ENCODE measurements at regions not wholly inside any gene's neighbourhood (a gene's known extent, or its start where the extent isn't known, plus 50 kb on each side); places are given as distances from the start of the nearest gene placed in this dataset.

DNA sequence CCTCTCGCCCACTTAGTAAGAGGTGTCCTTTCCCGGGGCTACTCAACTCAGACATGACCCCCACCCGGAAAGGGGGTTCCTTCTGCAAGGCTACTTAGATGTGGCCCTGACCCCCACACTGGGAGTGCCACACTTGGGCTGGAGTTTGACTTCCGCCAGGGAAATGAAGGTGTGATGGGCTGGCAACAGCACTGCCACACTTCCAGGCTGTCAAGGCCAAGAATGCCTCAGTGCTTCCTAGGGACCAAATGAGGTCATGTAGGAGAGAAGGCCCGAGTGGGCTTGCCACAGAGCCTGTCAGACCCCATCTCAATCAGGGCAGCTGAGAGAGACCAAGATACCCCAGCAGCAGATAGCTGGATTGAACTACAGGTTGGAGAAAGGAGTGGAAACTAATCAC is 55.5 kb downstream of the DRD1 start:
- DNase-seq (ENCODE audit: low read depth in 1 of 2, low spot score in 1 of 2), result no peak

- no peak for DNase-seq (ENCODE audit: low read depth in 1 of 2, low spot score in 1 of 2)
Measured at GRCh38 chr5:175387144-175387543, 56.8 kb downstream of the DRD1 start.

- DNase-seq (ENCODE audit: low read depth in 1 of 2, low spot score in 1 of 2), result no peak
Measured at GRCh38 chr5:175386526-175386925, 57.5 kb downstream of the DRD1 start.

DNA sequence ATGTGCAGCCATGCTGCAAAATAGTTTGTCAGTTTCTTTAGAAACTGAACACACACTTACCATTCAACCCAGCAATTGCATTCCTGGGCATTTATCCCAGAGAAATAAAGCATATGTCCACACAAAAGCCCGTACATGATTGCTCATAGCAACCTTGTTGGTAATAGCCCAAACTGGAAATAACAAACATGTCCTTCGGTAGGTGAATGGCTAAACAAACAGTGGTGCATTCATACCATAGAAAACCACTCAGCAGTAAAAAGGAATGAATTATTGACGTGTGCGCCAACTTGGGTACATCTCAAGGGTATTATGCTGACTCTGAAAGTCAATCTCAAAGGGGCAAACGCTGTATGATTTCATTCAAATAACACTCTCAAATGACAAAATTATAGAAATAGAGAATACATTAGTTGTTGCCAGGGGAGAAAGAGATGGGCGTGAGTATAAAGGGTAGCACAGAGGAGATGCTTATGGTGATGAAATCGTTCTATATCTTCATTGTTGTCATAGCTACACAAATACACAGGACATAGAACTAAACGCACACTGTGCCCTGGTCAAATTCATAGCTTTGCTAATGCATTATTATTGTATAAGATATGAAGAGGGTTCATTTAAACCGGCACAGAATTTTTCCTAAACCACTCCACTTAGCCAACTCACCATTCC is 58.2 kb downstream of the DRD1 start:
- no peak for DNase-seq (ENCODE audit: low read depth in 1 of 2, low spot score in 1 of 2)

- DNase-seq (ENCODE audit: low read depth in 1 of 2, low spot score in 1 of 2), result no peak
Measured at GRCh38 chr5:175384724-175385552, 59.0 kb downstream of the DRD1 start.

DNA sequence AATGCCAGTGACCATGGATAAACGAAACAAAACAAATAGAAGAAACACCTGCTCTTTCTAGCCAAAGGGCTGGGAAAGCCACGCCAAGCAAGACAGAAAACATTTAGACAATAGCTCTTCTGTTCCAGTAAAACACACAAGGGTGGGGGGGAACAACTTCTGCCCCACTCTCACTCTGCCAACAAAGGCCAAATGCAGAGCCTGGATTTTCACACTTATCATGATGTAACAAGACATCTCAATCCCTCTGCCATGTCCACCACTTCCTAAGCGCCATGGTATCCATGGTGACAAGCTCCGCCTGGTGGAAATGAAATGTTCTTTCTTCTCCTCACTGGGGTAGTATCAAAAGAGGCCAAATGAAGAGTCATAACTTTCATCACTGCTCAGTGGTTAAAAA is 60.6 kb downstream of the DRD1 start:
- DNase-seq (ENCODE audit: low read depth in 1 of 2, low spot score in 1 of 2), result no peak

DNA sequence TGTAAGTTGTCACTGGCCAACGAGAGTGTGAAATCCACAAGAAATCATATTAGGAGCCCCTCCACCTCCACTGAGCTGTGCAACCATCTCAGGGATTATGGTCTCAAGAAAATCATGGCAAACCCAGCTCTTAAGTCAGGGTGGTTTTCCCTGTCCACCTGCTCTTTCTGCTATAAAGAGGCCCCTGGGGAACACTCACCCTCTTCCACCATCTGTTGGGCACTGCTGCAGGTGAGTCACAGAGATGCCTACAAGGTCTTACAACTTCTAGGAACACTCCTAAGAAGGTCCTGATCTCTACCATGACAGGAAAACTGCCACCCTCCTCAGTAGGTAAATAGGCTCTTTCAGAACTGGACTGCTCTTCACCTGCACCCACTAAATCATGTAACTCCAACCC is 61.8 kb downstream of the DRD1 start:
- no peak for DNase-seq (ENCODE audit: low read depth in 1 of 2, low spot score in 1 of 2)

- no peak for DNase-seq (ENCODE audit: low read depth in 1 of 2, low spot score in 1 of 2)
Measured at GRCh38 chr5:175381130-175381529, 62.9 kb downstream of the DRD1 start.

DNA sequence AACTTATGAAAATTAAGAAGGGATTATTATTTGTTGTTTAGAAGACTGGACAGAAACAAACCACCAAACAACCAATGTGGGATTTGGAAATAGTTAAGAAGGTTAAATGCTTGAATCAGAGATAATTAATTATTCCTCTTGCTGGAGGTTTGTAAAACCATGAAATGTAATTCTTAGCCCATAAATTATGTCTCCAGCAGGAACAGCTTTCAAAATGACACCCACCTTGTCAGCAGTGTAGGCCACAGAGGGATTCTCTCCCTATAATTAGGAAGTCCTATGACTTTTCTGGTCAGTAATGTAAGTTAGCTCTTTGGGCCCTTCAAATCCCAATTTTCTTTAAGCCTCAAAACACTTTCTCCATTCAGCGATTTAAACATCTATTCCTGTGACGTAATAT is 63.3 kb downstream of the DRD1 start:
- DNase-seq (ENCODE audit: low read depth in 1 of 2, low spot score in 1 of 2), result no peak

- no peak for DNase-seq (ENCODE audit: low read depth in 1 of 2, low spot score in 1 of 2)
Measured at GRCh38 chr5:175379867-175380266, 64.1 kb downstream of the DRD1 start.

DNA sequence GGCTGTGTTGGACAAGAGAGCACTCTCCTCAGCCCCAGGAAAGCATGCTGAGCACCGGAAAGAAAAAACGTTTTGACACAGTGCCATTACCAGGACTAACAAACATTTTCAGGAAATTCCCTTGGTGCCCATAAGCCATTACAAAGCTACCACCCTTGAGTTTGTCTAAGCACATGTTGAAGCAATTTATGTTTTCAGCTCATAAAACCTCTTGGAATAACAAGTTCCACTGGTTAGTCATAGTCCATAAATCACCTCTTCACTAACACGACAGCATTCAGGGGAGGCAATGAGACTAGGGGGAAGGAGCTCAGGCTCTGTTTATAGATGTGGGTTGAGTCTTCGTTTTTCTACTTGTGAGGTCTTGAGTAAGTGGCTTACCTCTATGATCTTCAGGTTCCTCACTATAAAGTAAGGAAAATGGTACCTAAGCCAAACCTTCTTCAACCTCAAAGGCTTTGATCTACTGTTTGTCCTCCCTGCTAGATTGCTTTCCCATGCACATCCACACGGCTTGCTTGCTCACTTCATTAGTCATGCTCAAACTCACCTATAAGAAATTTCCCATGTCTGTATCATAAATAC is 65.4 kb downstream of the DRD1 start:
- DNase-seq (ENCODE audit: low read depth in 1 of 2, low spot score in 1 of 2), result no peak

- DNase-seq (ENCODE audit: low read depth in 1 of 2, low spot score in 1 of 2), result no peak
Measured at GRCh38 chr5:175377816-175378215, 66.2 kb downstream of the DRD1 start.

GRCh38 chr5:175374166-175374875 is 69.7 kb downstream of the DRD1 start:
- DNase-seq (ENCODE audit: low read depth in 1 of 2, low spot score in 1 of 2), result no peak

- DNase-seq (ENCODE audit: low read depth in 1 of 2, low spot score in 1 of 2), result no peak
Measured at GRCh38 chr5:175365866-175366265, 78.1 kb downstream of the DRD1 start.

GRCh38 chr5:175363300-175363699 is 80.7 kb downstream of the DRD1 start:
- DNase-seq (ENCODE audit: low read depth in 1 of 2, low spot score in 1 of 2), result no peak

DNA sequence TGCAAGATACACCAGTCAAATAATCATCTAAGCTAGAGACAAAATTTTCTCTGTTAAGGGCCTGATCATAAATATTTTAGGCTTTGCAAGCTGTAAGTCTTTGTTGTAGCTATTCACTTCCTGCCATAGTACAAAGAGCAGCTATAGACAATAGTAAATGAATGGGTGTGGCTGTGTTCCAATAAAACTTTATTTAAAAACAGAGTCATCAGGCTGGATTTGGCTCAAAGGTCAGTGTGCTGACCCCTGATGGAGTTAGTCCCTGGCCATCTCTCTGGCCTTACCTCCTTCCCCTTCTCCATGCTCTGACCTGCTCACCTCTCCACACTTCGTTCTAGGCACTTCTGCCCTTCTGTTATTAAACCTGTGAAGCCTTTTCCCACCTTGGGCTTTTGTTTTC is 86.0 kb downstream of the DRD1 start:
- DNase-seq (ENCODE audit: low read depth in 1 of 2, low spot score in 1 of 2), result no peak

DNA sequence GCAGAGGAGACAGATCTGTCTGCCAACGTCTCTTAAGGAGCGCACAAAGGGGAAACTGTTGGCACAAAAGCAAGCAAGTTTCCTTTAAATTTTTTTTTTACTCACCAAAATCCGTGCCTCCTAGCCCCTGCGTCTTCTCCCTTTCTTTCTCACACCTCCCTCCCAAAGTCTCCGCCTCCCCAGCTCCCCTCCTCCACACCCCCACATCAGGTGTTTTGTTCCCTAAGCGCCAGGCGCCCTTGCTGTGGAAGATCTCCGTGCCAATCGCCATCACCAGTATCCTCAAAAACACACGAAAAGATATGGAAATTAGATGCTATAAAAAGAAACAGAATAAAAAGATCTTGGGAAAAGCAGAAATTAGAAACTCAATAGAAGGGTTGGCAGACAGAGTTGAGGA is 87.6 kb downstream of the DRD1 start:
- DNase-seq (ENCODE audit: low read depth in 1 of 2, low spot score in 1 of 2), result no peak

GRCh38 chr5:175354964-175355363 is 89.0 kb downstream of the DRD1 start:
- DNase-seq (ENCODE audit: low read depth in 1 of 2, low spot score in 1 of 2), result no peak

DNA sequence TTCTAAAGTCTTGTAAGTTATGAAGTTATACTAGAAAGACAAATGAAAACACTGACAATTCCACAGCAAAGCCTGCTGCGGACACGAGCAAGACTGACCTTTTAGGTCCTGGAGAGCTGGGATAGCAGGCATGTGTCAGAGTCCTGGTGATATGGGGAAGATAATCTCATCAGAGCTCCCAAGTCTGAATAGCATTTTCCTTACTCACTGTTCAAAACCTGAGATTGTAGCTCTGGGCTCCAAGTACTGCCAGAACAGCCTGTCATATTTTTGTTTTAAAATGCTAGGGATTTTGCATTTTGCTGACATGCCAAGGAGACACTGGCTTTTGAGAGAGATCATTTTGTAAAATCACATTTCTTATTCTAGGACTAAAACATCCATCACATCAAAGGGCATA is 90.1 kb downstream of the DRD1 start:
- DNase-seq (ENCODE audit: low read depth in 1 of 2, low spot score in 1 of 2), result no peak

DNA sequence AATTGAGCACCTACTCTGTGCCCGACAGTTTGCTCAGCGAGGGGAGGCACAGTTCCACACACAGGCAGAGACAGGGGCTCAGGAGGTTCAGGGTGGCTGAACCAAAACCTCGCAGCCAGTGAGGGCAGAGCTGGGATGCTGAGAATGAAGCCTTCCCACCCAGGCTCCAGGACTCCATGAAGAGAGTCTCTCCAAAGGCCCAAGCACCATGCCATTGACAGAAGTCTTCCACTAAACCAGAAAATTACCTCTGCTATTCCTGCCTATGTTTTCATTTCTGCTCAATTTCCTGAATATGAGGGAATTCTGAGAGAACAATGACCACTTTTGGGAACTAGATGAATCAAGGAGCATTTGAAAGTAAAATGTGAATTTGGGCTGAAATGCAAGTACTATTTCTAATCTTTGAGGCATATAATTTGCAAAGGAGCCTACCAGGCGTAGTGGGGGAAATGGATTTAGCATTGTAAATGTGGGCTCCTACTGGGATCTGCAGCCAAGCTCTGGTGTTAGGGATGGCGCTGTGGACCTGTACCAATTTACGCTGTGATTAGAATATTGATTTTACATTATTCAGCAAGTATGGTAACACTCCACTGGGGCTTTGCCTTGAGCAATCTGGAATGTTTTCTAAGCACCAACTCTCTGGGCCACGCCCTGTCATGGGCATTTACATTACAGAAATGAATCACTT is 91.9 kb downstream of the DRD1 start:
- no peak for DNase-seq (ENCODE audit: low read depth in 1 of 2, low spot score in 1 of 2)

DNA sequence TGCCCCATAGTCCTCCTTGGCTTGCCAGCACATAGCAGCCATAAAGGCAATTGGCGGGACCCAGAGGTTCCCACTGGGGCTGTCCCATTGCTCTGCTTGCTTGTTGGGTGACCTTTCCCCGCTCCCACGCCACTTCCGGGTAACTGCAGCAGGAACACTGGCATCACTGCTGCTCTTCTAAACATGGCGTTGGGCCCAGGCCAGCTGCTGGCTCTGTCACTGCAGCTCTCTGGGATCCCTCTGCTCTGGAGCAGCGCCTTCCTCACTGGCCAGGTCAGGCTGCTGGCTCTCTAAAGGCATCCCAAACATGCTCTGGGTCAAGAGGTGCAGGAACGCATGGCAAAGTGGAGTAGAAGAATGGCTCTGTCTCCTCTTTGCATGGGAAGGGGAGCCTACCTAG is 92.9 kb downstream of the DRD1 start:
- DNase-seq (ENCODE audit: low read depth in 1 of 2, low spot score in 1 of 2), result no peak

Measured in stimulated activated CD4-positive, alpha-beta T cell treated with anti-CD3 and anti-CD28 coated beads, Interleukin-15, amount 100 ng/mL, for 1 hour (primary cell).